ENCODE measurements at regions not wholly inside any gene's neighbourhood (a gene's known extent, or its start where the extent isn't known, plus 50 kb on each side); places are given as distances from the start of the nearest gene placed in this dataset.

GRCh38 chr5:8457187-8458037, 588.5 kb downstream of the MTRR start:
- intact Hi-C loops (cut with micrococcal nuclease) = loop anchor here (2.0 kb wide), 1 partner anchor 587 kb away; no protein-coding TSS in a partner anchor

- intact Hi-C loops (cut with micrococcal nuclease) = no loop called here
These were observed 589.1 kb downstream of the MTRR start for GRCh38 chr5:8458038-8458383.

- intact Hi-C loops (cut with micrococcal nuclease) = no loop called here
These were observed 592.6 kb downstream of the MTRR start for GRCh38 chr5:8461543-8461942.

GRCh38 chr5:8462565-8462964, 593.6 kb downstream of the MTRR start:
- intact Hi-C loops (cut with micrococcal nuclease) = no loop called here

GRCh38 chr5:8470489-8470888, 601.5 kb downstream of the MTRR start:
- intact Hi-C loops (cut with micrococcal nuclease) = no loop called here

- intact Hi-C loops (cut with micrococcal nuclease) = no loop called here
These were observed 602.6 kb downstream of the MTRR start for GRCh38 chr5:8471581-8471980.

- intact Hi-C loops (cut with micrococcal nuclease) = no loop called here
These were observed 604.1 kb downstream of the MTRR start for GRCh38 chr5:8473016-8473415.

GRCh38 chr5:8473827-8474568, 605.0 kb downstream of the MTRR start:
- intact Hi-C loops (cut with micrococcal nuclease) = no loop called here

GRCh38 chr5:8474569-8474930, 605.6 kb downstream of the MTRR start:
- intact Hi-C loops (cut with micrococcal nuclease) = no loop called here

GRCh38 chr5:8478326-8478725, 609.4 kb downstream of the MTRR start:
- intact Hi-C loops (cut with micrococcal nuclease) = no loop called here

GRCh38 chr5:8481007-8481406, 612.1 kb downstream of the MTRR start:
- intact Hi-C loops (cut with micrococcal nuclease) = no loop called here

- intact Hi-C loops (cut with micrococcal nuclease) = no loop called here
These were observed 622.3 kb downstream of the MTRR start for GRCh38 chr5:8491254-8491653.

- intact Hi-C loops (cut with micrococcal nuclease) = no loop called here
These were observed 624.2 kb downstream of the MTRR start for GRCh38 chr5:8493176-8493575.

GRCh38 chr5:8500426-8500825, 631.5 kb downstream of the MTRR start:
- intact Hi-C loops (cut with micrococcal nuclease) = no loop called here

GRCh38 chr5:8505196-8505595, 636.2 kb downstream of the MTRR start:
- intact Hi-C loops (cut with micrococcal nuclease) = no loop called here

- intact Hi-C loops (cut with micrococcal nuclease) = no loop called here
These were observed 639.3 kb downstream of the MTRR start for GRCh38 chr5:8508231-8508630.

GRCh38 chr5:8516356-8516755, 647.4 kb downstream of the MTRR start:
- intact Hi-C loops (cut with micrococcal nuclease) = no loop called here

- intact Hi-C loops (cut with micrococcal nuclease) = no loop called here
These were observed 648.5 kb downstream of the MTRR start for GRCh38 chr5:8517456-8517855.

- intact Hi-C loops (cut with micrococcal nuclease) = no loop called here
These were observed 652.0 kb downstream of the MTRR start for GRCh38 chr5:8520917-8521316.

GRCh38 chr5:8521991-8522390, 653.0 kb downstream of the MTRR start:
- intact Hi-C loops (cut with micrococcal nuclease) = no loop called here

- intact Hi-C loops (cut with micrococcal nuclease) = no loop called here
These were observed 653.7 kb downstream of the MTRR start for GRCh38 chr5:8522646-8523045.

GRCh38 chr5:8523501-8523900, 654.6 kb downstream of the MTRR start:
- intact Hi-C loops (cut with micrococcal nuclease) = no loop called here

- intact Hi-C loops (cut with micrococcal nuclease) = no loop called here
These were observed 656.9 kb downstream of the MTRR start for GRCh38 chr5:8525819-8526218.

All from T-helper 1 cell treated with Interleukin-12 subunit alpha and Interleukin-12 subunit beta and Interleukin-4 antibody, amounts not matched to agents 30 ng/mL and 1 ng/mL, for 36 hours (primary cell).